Hematopoietic multipotent progenitor cell (in vitro differentiated cells): ENCODE measurements at regions not wholly inside any gene's neighbourhood (a gene's known extent, or its start where the extent isn't known, plus 50 kb on each side); places are given as distances from the start of the nearest gene placed in this dataset.
A peak's percentile ranks its signal among the peaks of the same experiment; 100 is the strongest.

Experiments used
- DNase-seq, 3 donors: peaks; one replicate each; pipeline ENCODE4 v3.0.0-alpha.2; 2011 to 2015; ENCODE audit warnings: low read depth in 2 of 3, low spot score in 2 of 3

- DNase-seq: no peak
Measured at GRCh38 chr4:73929278-73929677, 52.5 kb downstream of the PF4 start.

- no peak for DNase-seq
Measured at GRCh38 chr4:73923631-73923937, 54.4 kb downstream of the CXCL1 start.

GRCh38 chr4:73922766-73923630 lies 53.8 kb downstream of the CXCL1 start:
- peak in 1 of 3 donors; percentile 65 for DNase-seq

GRCh38 chr4:73922317-73922716 lies 53.1 kb downstream of the CXCL1 start:
- no peak for DNase-seq
